Activated CD8-positive, alpha-beta T cell treated with anti-CD3 and anti-CD28 coated beads for 36 hours (primary cell): ENCODE measurements at regions not wholly inside any gene's neighbourhood (a gene's known extent, or its start where the extent isn't known, plus 50 kb on each side); places are given as distances from the start of the nearest gene placed in this dataset.

Experiments used
- ATAC-seq: fragments of 200-7000 bp; cut with Tn5 transposase; one replicate; pipeline ENCODE4 v1.10.0; 2021; ENCODE audit warnings: mild to moderate bottlenecking, moderate library complexity
- CTCF ChIA-PET: fragments of 350-600 bp; sonication (Branson Sonifier 250); formaldehyde crosslinking; loops from one replicate; lab custom pipeline; 2021; ENCODE audit warnings: antibody characterized with exemption; lab: Charles Lee
- POLR2A ChIA-PET: fragments of 350-600 bp; sonication (Branson Sonifier 250); formaldehyde crosslinking; loops from one replicate; lab custom pipeline; 2021; ENCODE audit warnings: antibody characterized with exemption; lab: Charles Lee
- DNase-seq: peaks from one replicate; pipeline ENCODE4 v3.0.0-alpha.2; 2020
- H3K27ac Mint-ChIP-seq: one replicate; pipeline ENCODE4 v1.8.0; 2021; ENCODE audit warnings: mild to moderate bottlenecking, mixed read lengths
- H3K27me3 Mint-ChIP-seq: one replicate; pipeline ENCODE4 v1.8.0; 2021; ENCODE audit warnings: mixed read lengths
- H3K36me3 Mint-ChIP-seq: one replicate; pipeline ENCODE4 v1.8.0; 2021; ENCODE audit warnings: low read depth, mixed read lengths
- H3K4me1 Mint-ChIP-seq: one replicate; pipeline ENCODE4 v1.8.0; 2021; ENCODE audit warnings: low read depth, mixed read lengths
- H3K4me3 Mint-ChIP-seq: one replicate; pipeline ENCODE4 v1.8.0; 2021; ENCODE audit warnings: mild to moderate bottlenecking, moderate library complexity, mixed read lengths
- H3K9me3 Mint-ChIP-seq: one replicate; pipeline ENCODE4 v1.8.0; 2021; ENCODE audit warnings: mixed read lengths
- intact Hi-C: fragments of 100-400 bp; cut with micrococcal nuclease; formaldehyde crosslinking; loops from one replicate; pipeline ENCODE4 v1.10.0; 2022
- TF ChIP-seq, protein P1 (sequence below): fragments of 200-600 bp; IDR thresholded peaks from one replicate; pipeline ENCODE4 v1.8.0; 2022; ENCODE audit warnings: antibody characterized with exemption, mild to moderate bottlenecking

DNA sequence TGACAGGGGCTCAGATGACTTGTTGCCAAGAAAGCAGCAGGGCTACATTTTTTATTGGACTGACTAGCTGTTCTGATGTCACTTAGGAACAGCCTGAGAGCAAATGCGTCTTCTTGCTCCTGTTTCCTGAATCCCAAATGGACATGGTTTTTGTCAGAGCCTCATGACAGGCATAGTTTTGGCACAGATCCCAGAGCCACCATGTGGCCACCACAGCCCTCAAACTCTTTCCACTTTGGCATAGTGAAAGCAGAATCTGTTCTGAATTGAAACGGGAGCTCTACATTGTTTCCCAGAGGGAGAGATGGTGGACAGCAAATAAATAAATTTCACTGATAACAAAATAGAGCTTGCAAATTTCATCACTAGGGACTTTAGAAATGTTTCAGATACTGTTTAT lies 222.2 kb downstream of the C11orf87 start:
- Mint-ChIP-seq H3K9me3 (no peaks in the 10 kb centered on the region), H3K36me3 (no peaks in the 10 kb centered on the region), H3K27ac (no peak overlapping the region), H3K4me1 (no peaks in the 10 kb centered on the region), H3K27me3 (no peaks in the 10 kb centered on the region), H3K4me3 (no peak overlapping the region)
- TF ChIP-seq, protein P1, sequence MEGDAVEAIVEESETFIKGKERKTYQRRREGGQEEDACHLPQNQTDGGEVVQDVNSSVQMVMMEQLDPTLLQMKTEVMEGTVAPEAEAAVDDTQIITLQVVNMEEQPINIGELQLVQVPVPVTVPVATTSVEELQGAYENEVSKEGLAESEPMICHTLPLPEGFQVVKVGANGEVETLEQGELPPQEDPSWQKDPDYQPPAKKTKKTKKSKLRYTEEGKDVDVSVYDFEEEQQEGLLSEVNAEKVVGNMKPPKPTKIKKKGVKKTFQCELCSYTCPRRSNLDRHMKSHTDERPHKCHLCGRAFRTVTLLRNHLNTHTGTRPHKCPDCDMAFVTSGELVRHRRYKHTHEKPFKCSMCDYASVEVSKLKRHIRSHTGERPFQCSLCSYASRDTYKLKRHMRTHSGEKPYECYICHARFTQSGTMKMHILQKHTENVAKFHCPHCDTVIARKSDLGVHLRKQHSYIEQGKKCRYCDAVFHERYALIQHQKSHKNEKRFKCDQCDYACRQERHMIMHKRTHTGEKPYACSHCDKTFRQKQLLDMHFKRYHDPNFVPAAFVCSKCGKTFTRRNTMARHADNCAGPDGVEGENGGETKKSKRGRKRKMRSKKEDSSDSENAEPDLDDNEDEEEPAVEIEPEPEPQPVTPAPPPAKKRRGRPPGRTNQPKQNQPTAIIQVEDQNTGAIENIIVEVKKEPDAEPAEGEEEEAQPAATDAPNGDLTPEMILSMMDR, result no peak
- ChIA-PET CTCF (no interaction called here), POLR2A (no interaction called here)
- DNase-seq, result no peak
- ATAC-seq, result no peak
- intact Hi-C loops, result no loop called here

DNA sequence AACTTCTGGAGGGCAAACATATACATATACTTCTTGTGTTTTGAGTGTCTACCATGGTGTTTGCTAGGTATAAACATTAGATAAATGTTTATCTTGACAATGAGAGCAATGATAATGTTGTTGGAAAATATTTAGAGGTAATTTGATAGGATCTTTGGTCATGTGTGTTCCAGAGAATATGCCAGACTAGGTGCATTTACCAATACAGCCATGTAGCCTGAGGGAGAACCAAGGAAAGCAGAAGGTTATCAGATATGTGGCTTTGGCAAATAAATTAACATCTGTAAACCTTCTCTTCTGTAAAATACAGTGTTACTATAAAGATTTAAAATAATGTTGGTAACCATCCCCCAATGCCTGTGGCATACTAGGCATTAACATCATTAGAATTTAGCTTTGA lies 226.8 kb downstream of the C11orf87 start:
- Mint-ChIP-seq H3K27me3 (no peaks in the 10 kb centered on the region), H3K4me3 (no peak overlapping the region), H3K4me1 (no peaks in the 10 kb centered on the region), H3K9me3 (no peaks in the 10 kb centered on the region), H3K36me3 (no peaks in the 10 kb centered on the region), H3K27ac (no peak overlapping the region)
- DNase-seq (no peak), ATAC-seq (no peak)
- intact Hi-C loops, result no loop called here
- TF ChIP-seq, protein P1, result no peak
- ChIA-PET CTCF (interaction anchor here (0.9 kb wide), 1 partner anchor 8 kb away, joined by 3 read pairs; no protein-coding TSS in a partner anchor), POLR2A (no interaction called here)

DNA sequence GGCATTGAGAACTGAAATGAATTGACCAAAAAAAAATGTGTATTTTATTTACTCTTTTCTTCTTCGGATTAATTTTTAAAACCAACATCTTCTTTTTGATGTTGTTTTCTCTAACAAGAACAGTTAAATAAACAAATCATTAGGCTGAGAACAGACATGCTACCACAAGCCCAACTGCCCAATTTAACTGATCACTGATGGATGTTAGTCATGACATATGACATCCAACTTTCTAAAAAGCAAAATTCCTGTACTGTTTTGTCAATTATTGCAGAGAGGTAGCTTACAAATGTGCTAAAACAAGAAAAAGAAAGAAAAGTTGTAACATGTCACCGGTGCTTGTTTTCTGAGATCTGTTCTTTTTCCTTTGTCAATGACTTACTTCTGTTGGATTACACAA lies 232.1 kb downstream of the C11orf87 start:
- POLR2A ChIA-PET, result no interaction called here
- CTCF ChIA-PET, result no interaction called here
- TF ChIP-seq, protein P1, result no peak

DNA sequence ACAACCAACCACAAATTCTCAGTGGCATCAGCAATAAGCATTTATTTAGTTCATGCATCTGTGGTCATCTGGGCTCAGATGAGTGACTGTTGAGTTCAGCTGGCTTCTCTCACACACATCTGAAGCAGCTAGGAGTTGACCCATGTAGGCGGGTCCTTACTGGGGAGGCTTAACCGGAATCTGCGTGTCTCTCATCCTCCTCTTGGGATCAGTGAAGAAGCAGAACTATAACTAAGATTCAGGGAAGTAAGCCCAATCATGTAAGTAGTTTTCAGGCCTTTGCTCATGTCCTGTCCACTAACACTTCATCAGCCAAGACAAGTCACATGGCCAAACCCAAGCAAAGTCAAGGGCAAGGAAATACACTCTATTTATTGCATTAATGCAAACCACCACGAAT lies 236.2 kb downstream of the C11orf87 start:
- H3K27me3 Mint-ChIP-seq, result no peaks in the 10 kb centered on the region

More for the DNA sequence above, 232.1 kb downstream of the C11orf87 start:
- no peak overlapping the region for H3K4me3 Mint-ChIP-seq
- no peaks in the 10 kb centered on the region for H3K4me1 Mint-ChIP-seq
- H3K27ac Mint-ChIP-seq, result no peak overlapping the region
- DNase-seq, result no peak
- no peaks in the 10 kb centered on the region for H3K9me3 Mint-ChIP-seq
- no peaks in the 10 kb centered on the region for H3K36me3 Mint-ChIP-seq
- no peaks in the 10 kb centered on the region for H3K27me3 Mint-ChIP-seq
- no peak for ATAC-seq
- intact Hi-C loops, result no loop called here

DNA sequence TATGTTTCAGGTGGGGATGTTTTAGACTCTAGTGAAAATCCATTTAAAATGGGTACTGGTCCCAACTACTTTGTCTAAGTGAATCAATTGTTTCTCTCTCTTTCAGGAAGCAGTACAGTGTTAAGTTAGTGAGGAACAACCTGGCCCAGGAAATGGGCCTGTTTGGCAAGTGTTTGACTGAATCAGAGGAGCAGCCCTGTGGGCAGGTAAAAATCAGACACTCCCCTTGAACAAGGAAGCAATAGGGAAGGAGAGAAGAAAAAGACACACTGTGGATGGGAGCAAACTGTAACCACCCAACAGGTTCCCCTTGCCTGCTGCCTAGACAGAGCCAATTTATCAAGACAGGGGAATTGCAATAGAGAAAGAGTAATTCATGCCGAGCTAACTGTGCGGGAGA lies 245.7 kb downstream of the C11orf87 start:
- Mint-ChIP-seq H3K27ac (no peak overlapping the region), H3K4me3 (no peak overlapping the region), H3K36me3 (no peaks in the 10 kb centered on the region), H3K27me3 (no peaks in the 10 kb centered on the region), H3K4me1 (no peaks in the 10 kb centered on the region), H3K9me3 (peaks cover 5% of the 10 kb centered on the region)
- intact Hi-C loops, result no loop called here
- CTCF ChIA-PET, result no interaction called here
- no peak for ATAC-seq
- TF ChIP-seq, protein P1, result no peak
- no peak for DNase-seq
- POLR2A ChIA-PET, result no interaction called here

More for the DNA sequence above, 236.2 kb downstream of the C11orf87 start:
- TF ChIP-seq, protein P1, result no peak
- Mint-ChIP-seq H3K36me3 (no peaks in the 10 kb centered on the region), H3K27ac (no peak overlapping the region), H3K9me3 (no peaks in the 10 kb centered on the region), H3K4me3 (no peak overlapping the region), H3K4me1 (no peaks in the 10 kb centered on the region)
- DNase-seq, result no peak
- no peak for ATAC-seq
- intact Hi-C loops, result no loop called here
- ChIA-PET POLR2A (no interaction called here), CTCF (no interaction called here)
